Lower leg skin (tissue), 3 donors: ENCODE measurements at regions not wholly inside any gene's neighbourhood (a gene's known extent, or its start where the extent isn't known, plus 50 kb on each side); places are given as distances from the start of the nearest gene placed in this dataset.

Source experiments
- CTCF ChIP-seq, 3 donors: fragments of 450-650 bp; IDR thresholded peaks; one replicate each; pipeline ENCODE4 v1.5.1; 2016; ENCODE audit warnings: antibody characterized with exemption in 3 of 3, mild to moderate bottlenecking in 3 of 3, moderate library complexity in 2 of 3
- POLR2A ChIP-seq, 2 donors: fragments of 450-650 bp; IDR thresholded peaks; one replicate each; pipeline ENCODE4 v1.6.1; 2016 to 2017; ENCODE audit warnings: antibody characterized with exemption in 2 of 2, mild to moderate bottlenecking in 1 of 2, moderate library complexity in 1 of 2

- TF ChIP-seq CTCF (IDR thresholded peaks at IDR 0.05) (no peak), POLR2A (IDR thresholded peaks at IDR 0.05) (no peak)
These were observed 244.2 kb downstream of the ETS1 start for GRCh38 chr11:128343135-128343514.
